ENCODE measurements at regions not wholly inside any gene's neighbourhood (a gene's known extent, or its start where the extent isn't known, plus 50 kb on each side); places are given as distances from the start of the nearest gene placed in this dataset.
"Not testable (repeated sequence)": the region's sequence is repeated elsewhere in the genome, so short reads cannot be mapped to it uniquely, and the experiment has no call there.

DNA sequence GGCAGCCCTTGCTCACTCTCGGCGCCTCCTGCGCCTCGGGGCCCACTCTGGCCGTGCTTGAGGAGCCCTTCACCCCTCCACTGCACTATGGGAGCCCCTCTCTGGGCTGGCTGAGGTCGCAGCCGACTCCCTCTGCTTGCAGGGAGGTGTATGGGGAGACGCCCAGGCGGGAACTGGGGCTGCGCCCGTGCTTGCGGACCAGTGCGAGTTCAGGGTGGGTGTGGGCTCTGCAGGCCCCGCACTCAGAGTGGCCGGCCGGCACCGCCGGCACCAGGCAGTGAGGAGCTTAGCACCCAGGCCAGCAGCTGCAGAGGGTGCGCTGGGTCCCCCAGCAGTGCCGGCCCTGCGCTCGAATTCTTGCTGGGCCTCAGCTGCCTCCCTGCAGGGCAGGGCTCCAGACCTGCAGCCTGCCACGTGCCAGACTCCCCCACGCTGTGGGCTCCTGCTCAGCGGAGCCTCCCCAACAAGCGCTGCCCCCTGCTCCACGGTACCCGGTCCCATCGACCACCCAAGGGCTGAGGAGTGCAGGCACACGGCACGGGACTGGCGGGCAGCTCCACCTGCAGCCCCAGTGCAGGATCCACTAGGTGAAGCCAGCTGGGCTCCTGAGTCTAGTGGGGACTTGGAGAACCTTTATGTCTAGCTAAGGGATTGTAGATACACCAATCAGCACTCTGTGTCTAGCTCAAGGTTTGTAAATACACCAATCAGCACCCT lies 54.0 kb upstream of the WWC2 start:
- not testable (repeated sequence) for DNase-seq

DNA sequence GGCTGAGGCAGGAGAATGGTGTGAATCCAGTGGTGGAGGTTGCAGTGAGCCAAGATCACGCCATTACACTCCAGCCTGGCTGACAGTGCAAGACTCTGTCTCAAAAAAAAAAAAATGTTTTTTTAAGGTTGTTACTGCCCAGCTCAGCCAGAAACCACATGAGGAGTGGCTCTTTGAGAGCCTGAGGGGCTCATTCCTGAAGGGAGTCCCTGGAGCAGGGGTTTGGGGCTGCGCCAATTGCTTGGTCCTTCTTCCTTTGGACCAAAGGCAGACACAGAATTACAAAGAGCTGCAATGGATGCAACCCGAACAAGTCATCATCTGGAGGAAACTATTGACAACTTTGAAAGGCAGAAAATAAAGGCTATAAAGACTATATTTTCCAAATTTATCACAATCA lies 60.6 kb upstream of the WWC2 start:
- no peak for DNase-seq

DNA sequence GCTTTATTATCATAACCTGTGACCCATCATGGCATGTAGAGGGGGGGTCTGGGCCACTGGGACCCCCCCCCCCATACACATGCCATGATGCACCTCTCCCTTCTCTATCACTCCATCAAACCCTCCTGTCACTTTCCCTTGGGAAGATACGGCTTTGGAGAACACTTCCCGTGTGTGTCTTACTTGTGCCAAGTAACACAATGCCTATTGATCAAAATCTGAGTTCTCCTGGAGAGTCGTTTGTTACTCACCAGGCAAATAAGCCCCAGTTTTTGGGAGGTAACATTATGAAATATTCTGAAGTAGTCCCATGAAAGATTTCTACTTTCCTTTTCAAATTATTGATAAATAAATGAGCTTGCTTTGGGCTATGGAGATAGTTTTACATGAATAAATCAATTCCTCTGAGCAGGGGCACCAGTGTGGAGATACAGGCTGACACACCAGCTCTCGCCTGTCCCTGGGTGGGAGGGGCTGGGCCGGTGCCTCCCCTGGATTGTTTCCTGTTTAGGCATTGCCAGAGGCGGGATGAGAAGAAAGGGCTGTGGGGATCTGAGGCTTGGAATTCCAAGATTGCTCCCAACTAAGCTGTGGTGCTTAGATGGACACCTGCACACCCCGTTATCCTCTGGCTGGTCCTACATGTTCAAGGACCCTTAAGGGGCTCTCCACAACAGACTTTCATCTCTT lies 63.2 kb upstream of the WWC2 start:
- DNase-seq = no peak

DNA sequence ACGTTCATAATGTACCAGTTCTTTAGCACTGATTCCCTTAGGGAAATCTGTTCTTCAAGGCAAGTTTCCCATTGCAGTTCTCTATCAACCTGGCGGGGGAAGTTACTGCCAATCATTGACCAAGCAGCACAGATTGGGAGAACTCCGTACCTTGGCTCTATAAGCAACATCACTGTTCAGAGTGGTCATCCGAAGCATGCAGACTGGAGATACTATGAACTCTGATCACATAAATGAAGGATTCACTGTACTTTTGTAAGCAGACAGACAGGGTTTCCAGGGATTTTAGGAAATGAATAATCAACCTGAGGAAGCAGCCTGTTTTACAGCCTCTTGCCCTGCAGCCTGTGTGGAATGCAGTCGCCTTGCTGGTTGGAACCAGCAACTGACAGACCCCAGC lies 63.8 kb upstream of the WWC2 start:
- DNase-seq = no peak

DNA sequence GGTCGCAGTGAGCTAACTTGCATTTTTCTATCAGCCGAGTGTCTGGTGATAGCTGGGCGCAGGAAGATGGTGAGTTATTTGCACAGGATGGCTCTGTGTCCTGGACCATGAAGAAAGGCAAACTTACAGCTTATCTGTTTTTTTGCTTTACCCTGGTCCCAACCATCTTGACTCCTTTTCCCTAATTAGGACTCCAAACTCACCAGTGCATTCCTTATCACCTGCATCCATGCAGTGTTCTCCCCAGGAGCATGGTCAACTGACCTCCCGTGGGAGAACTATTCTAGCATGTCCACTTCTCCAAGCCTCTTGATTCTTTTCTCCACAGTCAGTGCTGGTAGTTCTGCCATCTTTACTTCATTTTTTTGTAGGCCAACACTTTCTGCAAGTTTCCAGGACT lies 68.2 kb upstream of the WWC2 start:
- DNase-seq = no peak

DNA sequence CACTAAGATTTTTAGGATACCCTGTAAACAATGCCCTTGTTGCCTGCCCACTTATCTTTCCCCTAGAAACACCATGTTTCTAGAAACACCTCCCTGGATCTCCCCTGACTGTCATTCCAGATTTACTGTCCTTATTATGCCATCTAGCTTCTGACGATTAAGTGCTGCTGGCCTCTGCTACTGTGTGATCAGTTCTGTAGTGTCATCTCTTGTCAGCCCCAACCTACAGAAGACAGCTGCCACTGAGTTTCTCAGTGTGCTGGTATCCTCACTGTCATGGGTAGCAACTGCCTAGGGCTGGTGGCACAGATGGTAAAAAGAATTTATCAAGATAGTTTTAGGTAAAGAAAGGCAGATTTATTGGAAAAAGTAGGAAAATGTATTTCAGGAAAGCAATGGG lies 68.7 kb upstream of the WWC2 start:
- DNase-seq = no peak

DNA sequence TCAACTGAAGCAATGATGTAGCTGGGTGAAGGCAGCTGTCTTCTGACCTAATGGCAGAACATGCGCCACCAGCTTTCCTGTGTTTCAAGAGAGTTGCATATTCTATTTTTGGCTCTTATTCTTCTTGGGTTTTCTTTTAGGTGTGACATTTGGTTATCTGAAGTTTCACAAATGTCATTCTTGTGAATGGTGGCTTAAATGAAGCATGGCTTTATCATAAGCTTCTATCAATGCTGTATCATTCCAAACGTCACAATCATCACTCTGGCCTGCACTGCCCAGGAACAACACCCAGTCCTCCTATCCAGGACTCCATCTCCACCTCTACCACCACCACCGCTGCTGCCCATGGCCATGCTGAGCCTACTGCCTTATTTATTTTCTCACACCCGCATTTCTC lies 69.7 kb upstream of the WWC2 start:
- DNase-seq = no peak

DNA sequence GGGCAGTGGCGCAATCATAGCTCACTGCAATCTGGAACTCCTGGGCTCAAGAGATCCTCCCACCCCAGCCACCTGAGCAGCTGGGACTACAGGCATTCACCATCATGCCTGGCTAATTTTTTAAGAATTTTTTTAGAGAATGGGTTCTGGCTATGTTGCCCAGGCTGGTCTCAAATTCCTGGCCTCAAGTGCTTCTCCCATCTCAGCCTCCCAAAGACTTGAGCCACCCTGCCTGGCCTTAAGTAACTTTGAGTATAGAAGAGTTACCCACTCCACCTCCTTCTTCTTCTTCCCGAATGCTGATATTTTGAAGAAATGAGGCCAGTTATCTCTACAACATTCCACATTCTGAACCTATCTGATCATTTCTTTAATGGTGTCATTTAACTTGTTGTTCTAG lies 72.4 kb upstream of the WWC2 start:
- no peak for DNase-seq

DNA sequence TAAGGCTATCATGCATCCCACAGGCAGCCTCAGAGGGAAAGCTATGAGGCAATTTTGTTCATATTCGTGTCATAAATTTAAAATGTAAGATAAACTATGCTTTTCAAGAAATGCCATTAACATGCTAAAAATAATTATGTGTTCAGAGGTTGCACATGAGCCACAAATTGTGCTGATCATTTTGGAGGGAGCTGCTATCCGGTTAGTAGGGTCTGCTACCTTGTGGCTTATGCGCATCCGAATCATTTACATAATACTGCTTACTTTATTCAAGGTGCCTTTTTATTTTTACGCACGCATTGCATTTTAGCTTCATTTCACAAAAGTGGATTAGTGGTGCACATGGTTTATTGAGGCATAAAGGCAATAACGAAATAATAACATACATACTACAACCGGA lies 76.4 kb upstream of the WWC2 start:
- no peak for DNase-seq

DNA sequence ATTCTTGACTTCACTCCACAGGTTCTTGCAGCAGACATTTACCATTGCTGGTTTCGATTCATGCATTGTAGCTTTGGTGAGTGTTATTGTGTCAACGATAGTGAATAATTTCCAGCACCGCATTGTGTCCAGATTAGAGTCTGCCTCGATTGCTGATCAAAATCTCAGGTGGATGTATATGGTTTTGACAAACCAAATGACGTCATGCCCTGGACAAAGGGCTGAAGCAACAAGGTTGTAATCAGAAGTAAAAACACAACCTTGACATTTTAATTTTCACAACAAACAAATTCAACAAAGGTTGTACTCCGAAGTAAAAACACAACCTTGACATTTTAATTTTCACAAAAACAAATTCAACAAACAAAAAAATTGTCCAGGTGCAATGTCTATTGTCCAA lies 81.1 kb upstream of the WWC2 start:
- no peak for DNase-seq

DNA sequence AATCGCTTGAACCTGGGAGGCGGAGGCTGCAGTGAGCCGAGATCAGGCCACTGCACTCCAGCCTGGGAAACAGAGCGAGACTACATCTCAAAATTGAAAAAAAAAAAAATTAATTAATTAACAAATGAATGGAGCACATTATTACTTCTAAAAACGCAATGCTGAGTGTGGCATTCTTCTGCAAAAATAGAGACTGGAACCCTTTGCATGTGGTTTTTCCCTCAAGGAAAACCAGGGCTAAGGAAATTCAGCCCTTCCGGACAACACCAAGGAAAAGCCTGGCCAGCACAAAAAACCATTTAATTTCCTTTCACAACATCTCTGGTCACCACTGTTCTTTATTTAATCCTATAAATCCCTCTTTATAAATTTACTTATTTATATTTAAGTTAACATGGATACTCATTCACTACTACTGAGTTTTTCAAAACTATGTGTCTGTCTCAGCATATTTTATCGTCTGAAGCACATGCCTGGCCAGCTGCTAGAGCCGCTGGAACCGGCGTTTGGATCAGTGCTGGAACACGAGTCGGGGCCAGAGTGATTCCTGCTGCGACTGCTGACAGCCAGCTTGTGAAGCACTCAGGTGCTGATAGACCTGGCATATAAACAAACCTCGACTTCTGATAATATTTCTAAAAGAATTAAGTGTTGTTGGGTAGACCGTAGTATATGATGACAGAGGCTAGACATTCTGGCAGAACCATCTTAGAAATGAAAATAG lies 84.5 kb upstream of the WWC2 start:
- DNase-seq = no peak

DNA sequence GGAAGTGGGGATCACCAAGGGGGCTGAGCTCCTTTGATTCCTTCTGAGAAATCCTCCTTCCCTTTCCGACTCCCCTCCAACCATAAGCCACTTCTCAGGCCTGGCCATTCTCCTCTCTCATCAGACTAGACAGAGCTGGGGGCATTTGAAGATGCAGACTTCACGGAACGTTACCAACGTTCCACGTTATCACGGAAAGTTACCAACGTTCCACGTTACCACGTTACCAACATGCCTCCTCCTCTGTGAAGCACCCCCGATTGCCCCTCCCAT lies 85.4 kb upstream of the WWC2 start:
- no peak for DNase-seq

DNA sequence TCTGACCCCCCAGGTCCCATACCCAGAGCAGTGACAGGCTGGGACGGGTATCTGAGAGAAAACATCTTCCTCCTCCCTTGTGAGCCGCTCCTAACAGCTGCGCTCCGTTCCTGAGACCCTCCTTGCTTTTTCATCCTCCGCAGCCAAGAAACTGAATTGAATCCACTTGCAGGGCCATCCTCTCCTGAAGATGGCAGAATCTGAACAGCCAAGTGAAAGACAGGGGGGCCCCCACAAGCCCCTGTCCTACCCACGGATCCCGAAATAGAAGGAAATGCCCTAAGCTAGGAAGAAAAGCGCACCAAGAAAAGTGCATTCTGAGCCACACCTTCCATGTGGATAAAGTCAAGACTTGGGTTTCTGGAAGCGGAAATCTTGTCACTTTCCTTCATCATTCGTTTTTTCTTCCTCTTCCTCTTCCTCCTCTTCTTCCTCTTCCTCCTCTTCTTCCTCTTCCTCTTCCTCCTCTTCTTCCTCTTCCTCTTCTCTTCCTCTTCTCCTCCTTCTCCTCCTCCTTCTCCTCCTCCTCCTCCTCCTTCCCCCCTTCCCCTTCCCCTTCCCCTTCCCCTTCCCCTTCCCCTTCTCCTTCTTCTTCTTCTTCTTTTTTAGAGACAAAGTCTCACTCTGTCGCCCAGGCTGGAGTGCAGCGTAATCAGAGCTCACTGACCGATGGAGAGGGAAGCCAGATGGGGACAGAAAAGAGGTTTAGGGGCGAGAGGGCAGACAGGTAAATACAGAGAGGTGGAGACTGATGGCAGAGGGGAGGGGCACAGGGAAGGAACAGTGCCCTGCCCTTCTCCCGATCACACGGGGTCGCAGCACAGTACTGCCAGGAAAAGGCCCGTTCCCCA lies 86.0 kb upstream of the WWC2 start:
- DNase-seq = no peak

DNA sequence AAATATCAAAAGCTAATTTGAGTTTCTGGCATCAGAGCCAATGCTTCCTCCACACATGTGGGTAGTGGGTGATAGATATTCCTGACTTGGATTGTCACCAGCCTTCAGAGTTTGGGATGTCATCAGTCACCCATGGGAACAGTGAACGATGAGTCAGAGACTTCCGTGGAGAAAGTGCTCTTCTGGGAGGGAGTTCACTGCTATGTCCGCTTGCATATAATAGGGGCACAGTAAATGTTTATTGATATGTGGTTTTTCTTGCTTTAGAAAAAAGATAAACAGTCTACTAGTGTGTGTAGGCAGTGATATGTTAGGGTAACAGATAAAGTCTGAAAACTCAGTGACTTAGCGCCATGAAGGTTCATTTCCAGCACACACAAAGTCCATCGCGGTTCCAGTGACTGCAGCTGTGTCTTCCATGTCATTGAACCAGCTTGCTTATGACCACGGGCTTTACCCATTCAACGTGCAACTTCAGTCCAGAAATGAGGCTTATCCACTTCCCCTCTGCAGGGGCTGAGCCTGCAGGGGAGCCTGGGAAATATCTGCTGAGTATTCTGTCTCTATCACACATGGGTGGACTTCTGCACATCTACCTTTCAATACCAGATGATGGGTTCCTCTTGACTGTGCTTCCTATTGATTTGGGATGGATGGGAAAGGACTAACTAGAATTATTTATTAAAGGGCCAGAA lies 87.7 kb upstream of the WWC2 start:
- DNase-seq = no peak

DNA sequence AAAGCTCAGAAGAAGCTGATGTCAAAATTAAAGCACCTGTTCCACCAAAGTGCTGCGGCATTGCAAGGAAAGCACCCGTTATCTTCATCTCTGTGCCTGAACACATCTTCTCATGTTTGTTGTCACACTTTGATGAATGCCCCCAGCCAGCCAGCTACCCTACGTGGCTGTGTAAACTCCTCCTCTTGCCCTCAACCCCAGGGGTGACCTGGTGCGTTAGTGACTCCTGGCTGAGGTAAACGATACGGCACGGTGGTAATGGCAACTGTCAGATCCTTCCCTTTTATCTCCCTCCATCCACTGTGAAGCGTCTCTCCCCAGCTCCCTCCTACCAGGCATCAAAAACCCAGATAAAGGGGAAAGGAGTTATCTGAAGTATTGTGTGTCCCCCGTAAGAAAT lies 90.6 kb upstream of the WWC2 start:
- no peak for DNase-seq

DNA sequence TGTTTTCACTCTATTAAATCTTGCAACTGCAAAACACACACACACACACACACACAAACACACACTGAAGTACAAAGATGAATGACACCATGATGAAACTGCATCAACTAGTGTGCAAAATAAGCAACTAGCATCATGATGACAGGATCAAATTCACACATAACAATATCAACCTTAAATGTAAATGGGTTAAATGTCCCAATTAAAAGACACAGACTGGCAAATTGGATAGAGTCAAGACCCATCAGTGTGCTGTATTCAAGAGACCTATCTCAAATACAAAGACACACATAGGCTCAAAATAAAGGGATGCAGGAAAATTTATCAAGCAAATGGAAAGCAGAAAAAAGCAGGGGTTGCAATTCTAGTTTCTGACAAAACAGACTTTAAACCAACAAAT lies 87.2 kb upstream of the DCTD start:
- DNase-seq = not testable (repeated sequence)

DNA sequence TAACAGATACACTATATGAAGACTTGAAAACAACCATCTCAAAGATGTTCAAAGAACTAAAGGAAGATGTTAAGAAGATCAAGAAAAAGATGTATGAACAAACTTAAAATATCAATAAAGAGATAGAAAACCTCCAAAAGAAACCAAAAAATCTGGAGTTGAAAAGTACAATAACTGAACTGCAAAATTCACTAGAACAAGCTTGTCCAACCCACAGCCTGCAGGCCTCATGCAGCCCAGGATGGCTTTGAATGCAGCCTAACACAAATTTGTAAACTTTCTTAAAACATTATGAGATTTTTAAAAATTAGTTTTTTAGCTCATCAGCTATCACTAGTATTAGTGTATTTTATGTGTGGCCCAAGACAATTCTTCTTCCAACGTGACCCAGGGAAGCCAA lies 77.0 kb upstream of the DCTD start:
- DNase-seq = no peak

DNA sequence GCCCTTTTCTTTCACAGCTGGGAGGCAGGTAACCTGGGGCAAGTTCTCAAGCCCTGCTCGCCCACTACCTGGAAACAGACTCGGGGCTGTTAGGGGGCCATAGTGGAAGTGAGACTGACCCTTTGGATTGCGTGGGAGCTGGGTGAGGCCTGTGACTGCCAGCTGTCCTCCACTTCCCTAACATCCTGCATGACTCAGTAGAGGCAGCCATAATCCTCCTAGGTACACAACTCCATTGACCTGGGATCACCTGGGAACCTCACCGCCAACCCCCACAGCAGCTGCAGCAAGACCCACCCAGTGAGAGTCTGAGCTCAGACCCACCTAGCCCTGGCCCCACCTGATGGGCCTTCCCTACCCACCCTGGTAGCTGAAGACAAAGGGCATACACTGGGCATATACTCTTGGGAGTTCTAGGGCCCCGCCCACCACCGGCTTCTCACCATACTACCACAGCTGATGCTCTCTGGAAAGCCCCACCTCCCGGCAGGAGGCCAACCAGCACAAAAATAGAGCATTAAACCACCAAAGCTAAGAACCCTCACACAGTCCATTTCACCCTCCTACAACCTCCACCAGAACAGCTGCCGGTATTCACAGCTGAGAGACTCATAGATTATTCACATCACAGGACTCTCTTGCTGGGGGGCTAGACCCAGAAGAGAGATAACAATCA lies 61.1 kb upstream of the DCTD start:
- no peak for DNase-seq

DNA sequence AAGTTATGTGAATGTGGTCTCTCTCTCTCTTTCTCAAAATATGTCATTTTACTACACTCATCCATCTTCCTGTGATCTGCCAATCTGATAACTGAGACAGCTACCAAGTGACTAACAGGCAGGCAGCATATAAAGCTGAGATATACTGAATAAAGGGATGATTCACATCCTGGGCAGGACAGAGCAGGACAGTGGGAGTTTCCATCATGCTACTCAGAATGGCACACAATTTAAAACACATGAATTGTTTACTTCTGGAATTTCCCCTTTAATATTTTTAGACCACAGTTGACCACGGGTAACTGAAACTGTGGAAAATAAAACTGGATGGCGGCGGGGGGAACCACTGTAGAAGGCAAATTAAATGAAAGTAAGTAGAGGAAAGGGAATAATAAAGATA lies 58.6 kb upstream of the DCTD start:
- peak; percentile 83 for DNase-seq

DNA sequence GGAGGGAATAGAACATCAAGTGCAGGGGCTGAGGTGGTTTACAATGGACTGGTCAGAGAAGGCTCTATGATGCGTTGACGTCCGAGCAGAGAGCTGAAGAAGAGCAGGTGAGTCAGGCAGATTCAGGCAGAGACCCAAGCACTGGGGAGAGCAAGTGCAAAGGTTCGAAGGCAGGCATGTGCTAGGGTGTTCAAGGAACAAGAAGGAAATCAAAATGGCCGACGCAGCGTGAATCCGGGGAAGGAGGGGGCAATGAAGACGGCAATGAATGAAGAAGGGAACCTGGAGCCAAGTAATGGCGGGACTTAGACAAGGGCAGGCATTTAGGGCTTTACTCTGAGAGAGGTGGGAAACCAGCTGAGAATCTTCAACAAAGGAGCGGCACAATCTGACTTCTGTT lies 56.8 kb upstream of the DCTD start:
- no peak for DNase-seq

DNA sequence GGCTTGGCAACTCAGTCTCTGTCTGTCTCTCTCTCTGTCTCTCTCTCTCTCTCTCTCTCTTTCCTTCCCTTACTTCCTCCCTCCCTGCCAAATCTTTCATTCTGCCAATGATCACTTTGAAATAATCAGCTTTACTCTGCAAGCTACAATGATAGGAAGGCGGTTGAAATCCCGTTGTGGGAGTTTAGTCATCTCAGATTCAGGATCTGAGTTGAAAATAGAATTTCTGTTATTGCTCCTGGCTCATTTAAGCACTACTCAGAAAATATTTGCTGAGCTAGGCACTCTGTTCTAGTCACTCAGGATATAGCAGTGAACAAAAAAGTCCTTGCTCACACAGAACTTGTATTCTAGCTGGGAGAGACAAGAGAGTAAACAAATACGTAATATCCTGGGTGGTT lies 56.3 kb upstream of the DCTD start:
- DNase-seq = no peak

DNA sequence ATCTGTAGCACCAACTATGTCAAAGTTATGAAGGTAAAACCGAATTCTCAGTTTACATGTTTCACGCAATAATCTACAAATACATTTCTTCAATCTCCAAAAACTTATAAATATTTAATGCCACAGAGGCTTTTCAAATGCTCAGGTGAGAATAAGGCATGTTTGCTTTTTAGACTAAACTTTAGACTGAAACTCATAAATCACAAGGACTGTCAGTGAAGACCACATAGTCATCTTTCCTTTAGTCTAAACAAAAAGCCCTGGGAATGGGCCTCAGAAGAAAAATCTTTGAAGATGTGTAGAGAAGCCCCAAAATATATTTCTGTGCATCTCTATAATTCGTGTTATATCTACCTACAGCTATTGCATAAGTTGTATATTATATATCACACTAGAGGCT lies 54.5 kb upstream of the DCTD start:
- DNase-seq = no peak
